GM12878 (cell line): ENCODE measurements at regions not wholly inside any gene's neighbourhood (a gene's known extent, or its start where the extent isn't known, plus 50 kb on each side); places are given as distances from the start of the nearest gene placed in this dataset.

Experiments used
- ATAC-seq: fragments of 200-7000 bp; cut with Tn5 transposase; 3 replicates; pipeline ENCODE4 v1.9.1; 2020; ENCODE audit warnings: mild to moderate bottlenecking, moderate library complexity
- BruUV-seq: library from RNA; stranded (reverse); fragments of 400-500 nt; replicated peaks from 2 replicates; lab custom pipeline; 2021; lab: Mats Ljungman, UMichigan
- CTCF ChIA-PET: fragments of 300-600 bp; sonication (Branson Sonifier 250); formaldehyde crosslinking; extraction: SDS; loops from one replicate; lab custom pipeline; 2021; ENCODE audit warnings: inconsistent platforms; lab: Yijun Ruan, JAX
- POLR2A ChIA-PET: fragments of 350-600 bp; formaldehyde crosslinking; extraction: SDS; loops from one replicate; lab custom pipeline; 2021; ENCODE audit warnings: inconsistent platforms; lab: Charles Lee
- RAD21 ChIA-PET: fragments of 300-600 bp; sonication (Branson Sonifier 250); formaldehyde crosslinking; loops from one replicate; lab custom pipeline; 2023; ENCODE audit warnings: antibody characterized with exemption; ENCODE audit not compliant: unreplicated experiment; lab: Charles Lee
- SMC1A ChIA-PET: fragments of 300-600 bp; sonication (Branson Sonifier 250); formaldehyde crosslinking; loops from one replicate; lab custom pipeline; 2023; ENCODE audit not compliant: unreplicated experiment, uncharacterized antibody; lab: Charles Lee
- DNase-seq: peaks from one replicate; pipeline ENCODE4 v3.0.0-alpha.2; 2011; ENCODE audit warnings: low read depth, low spot score
- FAIRE-seq: peaks from 3 replicates; lab custom pipeline; 2011; peaks lifted over from hg19 to GRCh38; lab: Jason Lieb, UNC
- H2AFZ ChIP-seq: 2 replicates; pipeline ENCODE4 v1.6.0; 2011; ENCODE audit warnings: low read depth, low read length, control low read depth; ENCODE audit not compliant: control insufficient read depth
- H3K27ac ChIP-seq: 2 replicates; pipeline ENCODE4 v1.5.1; 2011; ENCODE audit warnings: control low read depth; ENCODE audit not compliant: control insufficient read depth, insufficient read depth
- H3K27me3 ChIP-seq, 2 experiments: replicated peaks in 1 of 2; 2 replicates each; pipeline versions ENCODE4 v1.6.0 to v1.6.1; 2011; ENCODE audit warnings: low read length in 1 of 2; ENCODE audit not compliant: control insufficient read depth in 2 of 2, insufficient read depth in 2 of 2
- H3K36me3 ChIP-seq, 2 experiments: 2 replicates each; pipeline ENCODE4 v1.5.1; 2011; ENCODE audit warnings: low read length in 1 of 2; ENCODE audit not compliant: control insufficient read depth in 2 of 2, insufficient read depth in 2 of 2
- H3K4me1 ChIP-seq: 2 replicates; pipeline ENCODE4 v1.6.1; 2011; ENCODE audit warnings: mild to moderate bottlenecking, low read length, moderate library complexity, mixed read lengths; ENCODE audit not compliant: control insufficient read depth, insufficient read depth
- H3K4me2 ChIP-seq: 2 replicates; pipeline ENCODE4 v1.6.0; 2011; ENCODE audit warnings: control low read depth; ENCODE audit not compliant: control insufficient read depth, insufficient read depth
- H3K4me3 ChIP-seq: fragments of 200-600 bp; sonication (generic); 2 replicates; pipeline ENCODE4 v1.5.1; 2016
- H3K79me2 ChIP-seq: 2 replicates; pipeline ENCODE4 v1.6.0; 2011; ENCODE audit warnings: low read length; ENCODE audit not compliant: control insufficient read depth, insufficient read depth
- H3K9ac ChIP-seq: 2 replicates; pipeline ENCODE4 v1.8.0; 2011; ENCODE audit warnings: low read length, control low read depth, mixed read lengths; ENCODE audit not compliant: control insufficient read depth, insufficient read depth
- H3K9me3 ChIP-seq: replicated peaks from 3 replicates; pipeline ENCODE4 v1.5.1; 2011; ENCODE audit warnings: mild to moderate bottlenecking, low read length; ENCODE audit not compliant: control insufficient read depth, insufficient read depth
- H4K20me1 ChIP-seq: 2 replicates; pipeline ENCODE4 v1.6.0; 2011; ENCODE audit not compliant: control insufficient read depth, insufficient read depth
- BCL11A ChIP-seq: IDR thresholded peaks from 2 replicates; pipeline ENCODE4 v1.6.1; 2011; ENCODE audit warnings: low read depth, low read length
- BRCA1 ChIP-seq: IDR thresholded peaks from 2 replicates; pipeline ENCODE4 v1.6.1; 2011; ENCODE audit warnings: low read depth, low read length, improper control_type of control experiment
- CREM ChIP-seq: IDR thresholded peaks from 2 replicates; pipeline ENCODE4 v1.6.1; 2014; ENCODE audit warnings: antibody characterized with exemption, low read depth
- EP300 ChIP-seq, 2 experiments: fragments of 150-350 bp in 1 of 2; IDR thresholded peaks; 2 replicates each; pipeline ENCODE4 v1.6.1; 2011 to 2012; ENCODE audit warnings: low read depth in 2 of 2, low read length in 2 of 2, borderline replicate concordance in 1 of 2, improper control_type of control experiment in 1 of 2, inconsistent platforms in 1 of 2; ENCODE audit not compliant: control insufficient read depth in 1 of 2
- EZH2 ChIP-seq: IDR thresholded peaks from 2 replicates; pipeline ENCODE4 v1.6.1; 2012; ENCODE audit warnings: low read depth, mild to moderate bottlenecking, control low read depth, inconsistent platforms, low read length, borderline replicate concordance; ENCODE audit not compliant: control insufficient read depth
- GABPA ChIP-seq: IDR thresholded peaks from 2 replicates; pipeline ENCODE4 v1.6.1; 2014; ENCODE audit warnings: antibody characterized with exemption, low read depth, mild to moderate bottlenecking, inconsistent platforms
- HDGF ChIP-seq: fragments of 450-650 bp; IDR thresholded peaks from 2 replicates; pipeline ENCODE4 v1.6.1; 2016; ENCODE audit warnings: antibody characterized with exemption
- KDM1A ChIP-seq: fragments of 200-600 bp; sonication (generic); IDR thresholded peaks from 2 replicates; pipeline ENCODE4 v1.6.1; 2016; ENCODE audit warnings: borderline replicate concordance
- NFIC ChIP-seq: IDR thresholded peaks from 2 replicates; pipeline ENCODE4 v1.6.1; 2012; ENCODE audit warnings: low read depth, mild to moderate bottlenecking, inconsistent platforms, low read length, moderate library complexity
- NR2F1 ChIP-seq: fragments of 450-650 bp; conservative IDR thresholded peaks from 2 replicates; pipeline ENCODE4 v1.6.1; 2017; ENCODE audit warnings: mild to moderate bottlenecking
- RFX5 ChIP-seq: IDR thresholded peaks from 2 replicates; pipeline ENCODE4 v1.6.1; 2011; ENCODE audit warnings: low read depth, low read length, improper control_type of control experiment
- SREBF1 ChIP-seq: IDR thresholded peaks from 2 replicates; pipeline ENCODE4 v1.6.1; 2012; ENCODE audit warnings: mild to moderate bottlenecking, low read length
- ZBED1 ChIP-seq: IDR thresholded peaks from 2 replicates; pipeline ENCODE4 v1.6.1; 2016; ENCODE audit warnings: borderline replicate concordance
- in situ Hi-C: fragments of 300-500 bp; cut with MboI; formaldehyde crosslinking; loops from 9 replicates; pipeline ENCODE4 v1.14.3; 2018; ENCODE audit warnings: mixed read lengths
- intact Hi-C: fragments of 100-400 bp; cut with micrococcal nuclease; formaldehyde crosslinking; loops from one replicate; pipeline ENCODE4 v1.14.2; 2022; ENCODE audit not compliant: unreplicated experiment
- TF ChIP-seq, protein P1 (sequence below): fragments of 450-650 bp; formaldehyde crosslinking; IDR thresholded peaks from 2 replicates; pipeline ENCODE4 v1.4.0; 2022; ENCODE audit warnings: mild to moderate bottlenecking, moderate library complexity
- TF ChIP-seq, protein P2 (sequence below): fragments of 450-650 bp; IDR thresholded peaks from 2 replicates; pipeline ENCODE4 v1.6.1; 2016; ENCODE audit warnings: mild to moderate bottlenecking
- TF ChIP-seq, protein P3 (sequence below): fragments of 450-650 bp; IDR thresholded peaks from 2 replicates; pipeline ENCODE4 v1.6.1; 2018; ENCODE audit warnings: mild to moderate bottlenecking, low read depth, moderate library complexity; ENCODE audit not compliant: partially characterized antibody
- TF ChIP-seq, protein P4 (sequence below): fragments of 450-650 bp; IDR thresholded peaks from 2 replicates; pipeline ENCODE4 v1.6.1; 2017; ENCODE audit warnings: borderline replicate concordance

DNA sequence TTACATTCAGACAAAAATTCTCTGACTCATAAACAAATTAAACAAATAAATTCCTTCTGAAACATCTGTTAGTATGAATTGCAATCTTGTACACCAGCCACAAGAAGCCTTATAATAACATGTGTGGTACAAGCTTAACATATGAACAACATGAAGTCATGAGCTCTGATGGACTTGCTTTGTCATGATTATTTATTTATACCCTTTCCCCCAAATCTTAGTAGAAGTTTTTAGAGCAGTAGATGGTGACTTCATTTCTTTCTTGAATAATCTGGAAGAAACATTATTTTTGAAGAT is 633.4 kb downstream of the EPHA3 start:
- in situ Hi-C loops (no loop called here), intact Hi-C loops (no loop called here)
- no peak overlapping the region for H2AFZ ChIP-seq
- H3K36me3 ChIP-seq = no peaks in the 10 kb centered on the region
- H3K4me1 ChIP-seq = no peaks in the 10 kb centered on the region
- no peak overlapping the region for H3K4me2 ChIP-seq
- H4K20me1 ChIP-seq = no peaks in the 10 kb centered on the region
- ATAC-seq = no peak
- H3K79me2 ChIP-seq = no peaks in the 10 kb centered on the region
- CTCF ChIA-PET = interaction anchor here (1.1 kb wide), 1 partner anchor 351 kb away, joined by 3 read pairs; no protein-coding TSS in a partner anchor
- H3K27ac ChIP-seq = no peak overlapping the region
- SMC1A ChIA-PET = no interaction called here
- RAD21 ChIA-PET = no interaction called here
- FAIRE-seq = no peak
- no peaks in the 10 kb centered on the region for H3K9me3 ChIP-seq
- POLR2A ChIA-PET = no interaction called here
- BruUV-seq = no TSS peak
- no peak overlapping the region for H3K9ac ChIP-seq
- H3K27me3 ChIP-seq = no peaks in the 10 kb centered on the region
- no peak for DNase-seq
- no peak overlapping the region for H3K4me3 ChIP-seq
- TF ChIP-seq, protein P1, sequence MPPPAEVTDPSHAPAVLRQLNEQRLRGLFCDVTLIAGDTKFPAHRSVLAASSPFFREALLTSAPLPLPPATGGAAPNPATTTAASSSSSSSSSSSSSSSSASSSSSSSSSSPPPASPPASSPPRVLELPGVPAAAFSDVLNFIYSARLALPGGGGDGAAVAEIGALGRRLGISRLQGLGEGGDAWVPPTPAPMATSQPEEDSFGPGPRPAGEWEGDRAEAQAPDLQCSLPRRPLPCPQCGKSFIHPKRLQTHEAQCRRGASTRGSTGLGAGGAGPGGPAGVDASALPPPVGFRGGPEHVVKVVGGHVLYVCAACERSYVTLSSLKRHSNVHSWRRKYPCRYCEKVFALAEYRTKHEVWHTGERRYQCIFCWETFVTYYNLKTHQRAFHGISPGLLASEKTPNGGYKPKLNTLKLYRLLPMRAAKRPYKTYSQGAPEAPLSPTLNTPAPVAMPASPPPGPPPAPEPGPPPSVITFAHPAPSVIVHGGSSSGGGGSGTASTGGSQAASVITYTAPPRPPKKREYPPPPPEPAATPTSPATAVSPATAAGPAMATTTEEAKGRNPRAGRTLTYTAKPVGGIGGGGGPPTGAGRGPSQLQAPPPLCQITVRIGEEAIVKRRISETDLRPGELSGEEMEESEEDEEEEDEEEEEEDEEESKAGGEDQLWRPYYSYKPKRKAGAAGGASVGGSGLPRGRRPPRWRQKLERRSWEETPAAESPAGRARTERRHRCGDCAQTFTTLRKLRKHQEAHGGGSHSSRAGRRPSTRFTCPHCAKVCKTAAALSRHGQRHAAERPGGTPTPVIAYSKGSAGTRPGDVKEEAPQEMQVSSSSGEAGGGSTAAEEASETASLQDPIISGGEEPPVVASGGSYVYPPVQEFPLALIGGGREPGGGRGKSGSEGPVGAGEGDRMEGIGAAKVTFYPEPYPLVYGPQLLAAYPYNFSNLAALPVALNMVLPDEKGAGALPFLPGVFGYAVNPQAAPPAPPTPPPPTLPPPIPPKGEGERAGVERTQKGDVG = no peak
- TF ChIP-seq SREBF1 (no peak), RFX5 (no peak), EP300 (IDR thresholded peaks at IDR 0.05; ENCODE audit: borderline replicate concordance in 1 of 2, control insufficient read depth in 1 of 2, low read depth in 2 of 2, low read length in 2 of 2) (no peak), GABPA (no peak), EZH2 (no peak), CREM (no peak), KDM1A (no peak), BCL11A (no peak), ZBED1 (no peak), NR2F1 (no peak), HDGF (no peak), NFIC (no peak), BRCA1 (no peak)
- TF ChIP-seq, protein P2, sequence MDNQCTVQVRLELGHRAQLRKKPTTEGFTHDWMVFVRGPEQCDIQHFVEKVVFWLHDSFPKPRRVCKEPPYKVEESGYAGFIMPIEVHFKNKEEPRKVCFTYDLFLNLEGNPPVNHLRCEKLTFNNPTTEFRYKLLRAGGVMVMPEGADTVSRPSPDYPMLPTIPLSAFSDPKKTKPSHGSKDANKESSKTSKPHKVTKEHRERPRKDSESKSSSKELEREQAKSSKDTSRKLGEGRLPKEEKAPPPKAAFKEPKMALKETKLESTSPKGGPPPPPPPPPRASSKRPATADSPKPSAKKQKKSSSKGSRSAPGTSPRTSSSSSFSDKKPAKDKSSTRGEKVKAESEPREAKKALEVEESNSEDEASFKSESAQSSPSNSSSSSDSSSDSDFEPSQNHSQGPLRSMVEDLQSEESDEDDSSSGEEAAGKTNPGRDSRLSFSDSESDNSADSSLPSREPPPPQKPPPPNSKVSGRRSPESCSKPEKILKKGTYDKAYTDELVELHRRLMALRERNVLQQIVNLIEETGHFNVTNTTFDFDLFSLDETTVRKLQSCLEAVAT = no peak
- TF ChIP-seq, protein P3, sequence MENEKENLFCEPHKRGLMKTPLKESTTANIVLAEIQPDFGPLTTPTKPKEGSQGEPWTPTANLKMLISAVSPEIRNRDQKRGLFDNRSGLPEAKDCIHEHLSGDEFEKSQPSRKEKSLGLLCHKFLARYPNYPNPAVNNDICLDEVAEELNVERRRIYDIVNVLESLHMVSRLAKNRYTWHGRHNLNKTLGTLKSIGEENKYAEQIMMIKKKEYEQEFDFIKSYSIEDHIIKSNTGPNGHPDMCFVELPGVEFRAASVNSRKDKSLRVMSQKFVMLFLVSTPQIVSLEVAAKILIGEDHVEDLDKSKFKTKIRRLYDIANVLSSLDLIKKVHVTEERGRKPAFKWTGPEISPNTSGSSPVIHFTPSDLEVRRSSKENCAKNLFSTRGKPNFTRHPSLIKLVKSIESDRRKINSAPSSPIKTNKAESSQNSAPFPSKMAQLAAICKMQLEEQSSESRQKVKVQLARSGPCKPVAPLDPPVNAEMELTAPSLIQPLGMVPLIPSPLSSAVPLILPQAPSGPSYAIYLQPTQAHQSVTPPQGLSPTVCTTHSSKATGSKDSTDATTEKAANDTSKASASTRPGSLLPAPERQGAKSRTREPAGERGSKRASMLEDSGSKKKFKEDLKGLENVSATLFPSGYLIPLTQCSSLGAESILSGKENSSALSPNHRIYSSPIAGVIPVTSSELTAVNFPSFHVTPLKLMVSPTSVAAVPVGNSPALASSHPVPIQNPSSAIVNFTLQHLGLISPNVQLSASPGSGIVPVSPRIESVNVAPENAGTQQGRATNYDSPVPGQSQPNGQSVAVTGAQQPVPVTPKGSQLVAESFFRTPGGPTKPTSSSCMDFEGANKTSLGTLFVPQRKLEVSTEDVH = no peak
- TF ChIP-seq, protein P4, sequence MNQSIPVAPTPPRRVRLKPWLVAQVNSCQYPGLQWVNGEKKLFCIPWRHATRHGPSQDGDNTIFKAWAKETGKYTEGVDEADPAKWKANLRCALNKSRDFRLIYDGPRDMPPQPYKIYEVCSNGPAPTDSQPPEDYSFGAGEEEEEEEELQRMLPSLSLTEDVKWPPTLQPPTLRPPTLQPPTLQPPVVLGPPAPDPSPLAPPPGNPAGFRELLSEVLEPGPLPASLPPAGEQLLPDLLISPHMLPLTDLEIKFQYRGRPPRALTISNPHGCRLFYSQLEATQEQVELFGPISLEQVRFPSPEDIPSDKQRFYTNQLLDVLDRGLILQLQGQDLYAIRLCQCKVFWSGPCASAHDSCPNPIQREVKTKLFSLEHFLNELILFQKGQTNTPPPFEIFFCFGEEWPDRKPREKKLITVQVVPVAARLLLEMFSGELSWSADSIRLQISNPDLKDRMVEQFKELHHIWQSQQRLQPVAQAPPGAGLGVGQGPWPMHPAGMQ = no peak
